OCI-LY1 (cell line): ENCODE measurements at regions not wholly inside any gene's neighbourhood (a gene's known extent, or its start where the extent isn't known, plus 50 kb on each side); places are given as distances from the start of the nearest gene placed in this dataset.
"Not testable (repeated sequence)": the region's sequence is repeated elsewhere in the genome, so short reads cannot be mapped to it uniquely, and the experiment has no call there.

Experiments used
- H2AFZ ChIP-seq: fragments of 200-600 bp; sonication (generic), shearing (Covaris generic); 2 replicates; pipeline ENCODE4 v1.6.0; 2014; ENCODE audit warnings: antibody characterized with exemption, mild to moderate bottlenecking, low read length
- H3F3A ChIP-seq: fragments of 200-600 bp; sonication (generic), shearing (Covaris generic); 2 replicates; pipeline ENCODE4 v1.6.0; 2014; ENCODE audit warnings: mild to moderate bottlenecking, antibody characterized with exemption, low read length, moderate library complexity; ENCODE audit not compliant: insufficient read depth
- H3K27ac ChIP-seq: fragments of 200-600 bp; sonication (generic); 2 replicates; pipeline ENCODE4 v1.5.1; 2014; ENCODE audit warnings: low read length, mixed run types, mild to moderate bottlenecking, low read depth; ENCODE audit not compliant: poor library complexity, severe bottlenecking
- H3K27me3 ChIP-seq: fragments of 200-600 bp; sonication (generic); 2 replicates; pipeline ENCODE4 v1.6.0; 2014; ENCODE audit warnings: antibody characterized with exemption, mild to moderate bottlenecking, low read length, moderate library complexity; ENCODE audit not compliant: insufficient read depth
- H3K36me3 ChIP-seq: fragments of 200-600 bp; sonication (generic); 2 replicates; pipeline ENCODE4 v1.6.1; 2014; ENCODE audit warnings: mild to moderate bottlenecking, antibody characterized with exemption, low read length, moderate library complexity, mixed read lengths; ENCODE audit not compliant: insufficient read depth
- H3K4me1 ChIP-seq: fragments of 200-600 bp; sonication (generic); 2 replicates; pipeline ENCODE4 v1.5.1; 2014; ENCODE audit warnings: mild to moderate bottlenecking, low read length, moderate library complexity; ENCODE audit not compliant: insufficient read depth, severe bottlenecking
- H3K4me2 ChIP-seq: fragments of 200-600 bp; sonication (generic), shearing (Covaris generic); 2 replicates; pipeline ENCODE4 v1.6.1; 2014; ENCODE audit warnings: low read length
- H3K4me3 ChIP-seq: fragments of 200-600 bp; sonication (generic); 2 replicates; pipeline ENCODE4 v1.5.1; 2014; ENCODE audit warnings: low read length, low read depth, mild to moderate bottlenecking, mixed read lengths; ENCODE audit not compliant: poor library complexity, severe bottlenecking
- H3K79me2 ChIP-seq: fragments of 200-600 bp; shearing (Covaris generic); 2 replicates; pipeline ENCODE4 v1.6.1; 2016; ENCODE audit warnings: mixed run types, low read length, mixed read lengths; ENCODE audit not compliant: insufficient read depth
- H3K9ac ChIP-seq: fragments of 200-600 bp; sonication (generic), shearing (Covaris generic); 2 replicates; pipeline ENCODE4 v1.6.1; 2014; ENCODE audit warnings: mild to moderate bottlenecking, low read length, mixed read lengths
- H3K9me2 ChIP-seq: fragments of 200-600 bp; sonication (generic), shearing (Covaris generic); 2 replicates; pipeline ENCODE4 v1.6.1; 2014; ENCODE audit warnings: low read depth, mild to moderate bottlenecking, low read length, mixed read lengths
- H3K9me3 ChIP-seq: fragments of 200-600 bp; shearing (Covaris generic); 2 replicates; pipeline ENCODE4 v1.6.1; 2014; ENCODE audit warnings: low read length, mixed read lengths
- H4K20me1 ChIP-seq: fragments of 200-600 bp; sonication (generic), shearing (Covaris generic); 2 replicates; pipeline ENCODE4 v1.6.0; 2016; ENCODE audit warnings: mild to moderate bottlenecking, low read length; ENCODE audit not compliant: insufficient read depth
- CTCF ChIP-seq: fragments of 200-600 bp; sonication (generic), shearing (Covaris generic); IDR thresholded peaks from 2 replicates; pipeline ENCODE4 v1.5.1; 2017; ENCODE audit warnings: mild to moderate bottlenecking, antibody characterized with exemption, low read length, moderate library complexity, mixed read lengths
- EZH2 ChIP-seq: fragments of 200-600 bp; sonication (generic), shearing (Covaris generic); IDR thresholded peaks from 2 replicates; pipeline ENCODE4 v1.8.0; 2017; ENCODE audit warnings: borderline replicate concordance, mixed run types, mild to moderate bottlenecking, antibody characterized with exemption, low read length, moderate library complexity, mixed read lengths

- H3K9ac ChIP-seq = no peak overlapping the region
- no peaks in the 10 kb centered on the region for H4K20me1 ChIP-seq
- no peak overlapping the region for H3K4me2 ChIP-seq
- no peaks in the 10 kb centered on the region for H3F3A ChIP-seq
- no peaks in the 10 kb centered on the region for H3K9me2 ChIP-seq
- H3K27me3 ChIP-seq = no peaks in the 10 kb centered on the region
- H3K27ac ChIP-seq = no peak overlapping the region
- no peak for TF ChIP-seq EZH2
- TF ChIP-seq CTCF = no peak
- no peaks in the 10 kb centered on the region for H3K79me2 ChIP-seq
- no peak overlapping the region for H2AFZ ChIP-seq
- H3K4me3 ChIP-seq = no peak overlapping the region
- no peaks in the 10 kb centered on the region for H3K4me1 ChIP-seq
- no peaks in the 10 kb centered on the region for H3K36me3 ChIP-seq
- no peaks in the 10 kb centered on the region for H3K9me3 ChIP-seq
Observed at GRCh38 chr5:82445726-82446335, 167.7 kb upstream of the RPS23 start.

GRCh38 chr5:82439750-82440445 lies 161.7 kb upstream of the RPS23 start:
- H3K79me2 ChIP-seq = no peaks in the 10 kb centered on the region
- TF ChIP-seq CTCF (no peak), EZH2 (no peak)

GRCh38 chr5:82437565-82437964 lies 159.4 kb upstream of the RPS23 start:
- H3K4me3 ChIP-seq, H3K9me2 ChIP-seq, H3K4me2 ChIP-seq, H2AFZ ChIP-seq, H3K9ac ChIP-seq, H3K27me3 ChIP-seq, H4K20me1 ChIP-seq, H3K79me2 ChIP-seq, H3F3A ChIP-seq, H3K4me1 ChIP-seq, H3K27ac ChIP-seq, H3K36me3 ChIP-seq, H3K9me3 ChIP-seq: not testable (repeated sequence)

More at GRCh38 chr5:82439750-82440445, 161.7 kb upstream of the RPS23 start:
- Histone ChIP-seq H3K27me3 (no peaks in the 10 kb centered on the region), H3K9ac (no peak overlapping the region), H2AFZ (no peak overlapping the region), H3K27ac (no peak overlapping the region), H3K4me2 (no peak overlapping the region), H3K9me3 (no peaks in the 10 kb centered on the region), H3K9me2 (no peaks in the 10 kb centered on the region), H3K4me1 (no peaks in the 10 kb centered on the region), H3K36me3 (no peaks in the 10 kb centered on the region), H3F3A (no peaks in the 10 kb centered on the region), H4K20me1 (no peaks in the 10 kb centered on the region), H3K4me3 (no peak overlapping the region)

GRCh38 chr5:82436291-82436690 lies 158.1 kb upstream of the RPS23 start:
- Histone ChIP-seq H3K27ac (no peak overlapping the region), H3K9me2 (no peaks in the 10 kb centered on the region), H3K4me1 (no peaks in the 10 kb centered on the region), H3K36me3 (no peaks in the 10 kb centered on the region), H3F3A (no peaks in the 10 kb centered on the region), H4K20me1 (no peaks in the 10 kb centered on the region), H3K79me2 (no peaks in the 10 kb centered on the region), H3K4me3 (no peak overlapping the region), H3K4me2 (no peak overlapping the region), H3K9ac (no peak overlapping the region), H2AFZ (no peak overlapping the region), H3K27me3 (no peaks in the 10 kb centered on the region), H3K9me3 (no peaks in the 10 kb centered on the region)
- TF ChIP-seq EZH2 = no peak
- TF ChIP-seq CTCF = no peak

GRCh38 chr5:82434696-82435660 lies 156.8 kb upstream of the RPS23 start:
- not testable (repeated sequence) for H3K9me3 ChIP-seq, H3K4me1 ChIP-seq, H3K36me3 ChIP-seq, H4K20me1 ChIP-seq, H2AFZ ChIP-seq, H3F3A ChIP-seq, H3K27me3 ChIP-seq, H3K9me2 ChIP-seq, H3K79me2 ChIP-seq, H3K4me3 ChIP-seq, H3K4me2 ChIP-seq, H3K9ac ChIP-seq, H3K27ac ChIP-seq
